Globus pallidus (tissue), 1 donor: ENCODE measurements at regions not wholly inside any gene's neighbourhood (a gene's known extent, or its start where the extent isn't known, plus 50 kb on each side); places are given as distances from the start of the nearest gene placed in this dataset.
"Not testable (repeated sequence)": the region's sequence is repeated elsewhere in the genome, so short reads cannot be mapped to it uniquely, and the experiment has no call there.

Experiments used
- DNase-seq: peaks from one replicate; pipeline ENCODE4 v3.0.0-alpha.2; 2015; ENCODE audit warnings: low spot score

DNA sequence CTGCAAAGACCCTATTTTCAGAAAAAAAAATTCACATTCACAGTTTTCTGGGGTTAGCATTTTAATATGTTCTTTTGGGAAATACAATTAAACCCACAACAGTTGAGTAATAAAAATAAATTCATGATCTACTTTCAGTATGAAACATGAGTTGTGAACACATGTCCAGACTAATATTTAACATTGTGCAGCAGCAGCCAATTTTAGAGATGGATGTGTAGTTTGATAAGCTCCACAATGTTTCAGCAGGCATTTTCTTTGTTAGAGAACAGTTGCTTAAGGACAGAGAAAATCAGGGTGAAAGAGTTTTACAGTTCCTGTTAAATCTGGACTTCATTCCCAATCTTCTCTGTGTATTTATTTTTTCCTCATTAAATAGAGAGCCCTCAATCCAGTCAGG is 519.5 kb downstream of the PIK3C3 start:
- DNase-seq: no peak

DNA sequence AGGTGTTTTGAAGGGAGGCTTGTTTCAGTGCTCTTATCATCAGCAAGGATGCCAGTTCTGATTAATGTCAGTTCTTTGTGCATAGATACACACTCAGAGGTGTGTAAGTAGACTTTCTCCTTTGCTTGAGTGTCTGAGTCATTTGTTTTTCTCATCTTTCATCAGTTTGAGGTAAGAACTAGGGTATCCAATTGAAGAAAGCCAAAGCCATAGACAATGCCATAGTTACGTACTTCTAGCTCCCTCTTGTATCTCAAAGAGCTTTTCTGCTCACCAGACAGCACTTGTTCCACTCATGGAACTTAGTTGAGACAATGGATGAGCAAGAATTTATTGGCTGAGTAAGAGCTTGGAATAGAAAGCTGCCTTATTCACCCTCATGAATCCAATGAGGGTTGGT is 520.1 kb downstream of the PIK3C3 start:
- peak; percentile 2 for DNase-seq

DNA sequence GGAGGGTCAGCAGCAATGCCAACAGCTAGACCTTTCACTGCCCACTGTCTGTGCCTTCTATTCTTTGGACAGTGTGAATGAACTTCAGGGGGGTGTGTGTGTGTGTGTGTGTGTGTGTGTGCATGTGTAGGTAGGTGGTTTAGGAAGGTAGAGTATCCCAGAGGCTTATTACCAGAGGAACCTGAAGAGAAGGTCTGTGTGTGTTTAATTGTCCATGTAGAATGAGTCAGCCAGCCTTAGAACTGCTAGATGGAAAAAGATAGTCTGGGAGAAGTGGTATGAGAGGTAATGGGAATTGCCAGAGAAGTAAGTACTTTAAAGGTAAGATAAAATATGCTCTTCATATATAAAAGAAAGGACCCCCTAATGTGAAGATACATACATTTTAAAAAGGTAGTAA is 522.2 kb downstream of the PIK3C3 start:
- DNase-seq: no peak

DNA sequence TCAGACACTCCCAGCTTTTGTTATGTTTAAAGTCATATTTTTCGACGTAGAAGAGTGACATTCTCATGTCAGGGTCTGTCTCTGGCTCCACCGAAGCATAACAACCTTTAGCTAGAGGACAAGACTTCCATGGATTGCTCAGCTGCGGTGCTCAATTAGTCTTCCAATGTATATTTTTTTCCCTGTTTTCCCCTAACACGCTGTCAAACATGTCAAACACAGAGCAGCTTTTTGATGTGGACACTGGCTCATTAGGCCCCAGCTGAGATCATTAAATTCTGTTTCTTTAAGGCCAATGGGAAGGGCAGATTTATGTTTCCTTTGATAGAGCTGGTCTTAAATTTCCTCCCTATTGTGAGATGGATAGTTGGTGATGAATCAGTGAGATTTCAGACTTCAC is 525.4 kb downstream of the PIK3C3 start:
- DNase-seq: no peak

DNA sequence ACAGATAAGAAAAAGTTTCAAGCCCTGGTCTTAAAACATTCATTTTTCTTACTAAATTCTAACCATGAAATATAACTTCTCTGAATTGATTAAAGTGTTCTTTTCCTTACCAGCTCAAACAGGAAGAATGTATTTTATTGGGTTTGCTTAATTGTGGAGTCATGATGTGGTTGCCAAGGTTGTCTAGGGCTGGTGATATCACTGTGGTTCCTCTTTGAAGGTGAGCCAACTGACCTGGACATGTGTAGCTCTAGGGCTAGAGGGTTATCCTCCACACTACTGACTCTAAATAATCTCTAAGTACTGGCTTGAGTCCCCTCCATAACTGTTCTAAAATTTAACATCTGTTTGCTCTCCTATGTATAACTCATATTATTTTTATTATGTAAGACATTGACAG is 529.6 kb downstream of the PIK3C3 start:
- DNase-seq: no peak

DNA sequence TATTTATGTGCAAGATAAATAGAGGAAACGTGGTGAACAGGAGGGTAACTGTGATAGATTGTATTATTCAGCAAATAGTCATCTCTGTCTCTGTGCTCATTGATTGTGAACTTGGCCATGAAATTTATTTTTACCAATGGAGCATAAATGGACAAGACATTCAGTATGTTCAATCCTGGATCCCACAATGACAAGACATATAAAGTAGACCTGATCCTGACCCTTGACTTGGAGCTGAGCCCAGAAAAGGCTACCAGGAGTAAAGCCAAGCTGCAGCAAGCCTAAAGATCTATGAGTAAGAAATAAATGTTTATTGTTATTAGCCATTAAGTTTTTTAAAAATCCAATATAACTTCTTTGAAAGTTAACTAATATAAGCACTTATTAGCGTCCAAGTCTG is 531.2 kb downstream of the PIK3C3 start:
- no peak for DNase-seq

DNA sequence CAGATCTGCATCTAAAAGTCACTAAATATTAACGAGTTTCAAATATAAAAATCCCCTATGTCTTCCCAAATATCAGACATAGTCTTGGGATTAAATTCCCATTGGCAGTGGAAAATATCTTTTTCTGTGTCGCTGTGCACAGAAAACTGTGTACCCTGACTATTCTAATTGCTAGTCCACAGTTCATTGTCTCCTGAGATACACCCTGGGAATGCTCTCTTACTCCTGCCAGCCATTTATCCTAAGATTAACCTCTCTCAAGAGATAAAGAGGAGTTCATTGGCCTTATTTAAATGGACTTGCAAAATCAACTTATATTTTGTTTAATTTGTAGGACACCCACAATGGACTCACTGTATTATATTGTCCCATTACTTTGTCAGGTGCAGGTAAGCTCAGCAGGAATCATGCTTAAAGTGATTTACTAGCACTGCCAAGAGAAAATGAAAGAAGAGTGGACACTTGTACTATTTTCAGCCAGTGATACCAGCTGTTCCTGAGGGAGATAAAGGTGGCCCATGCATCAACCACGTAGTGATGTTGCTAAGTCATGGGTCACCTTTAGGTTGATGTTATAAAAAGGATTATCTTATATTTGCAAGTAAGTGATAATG is 553.8 kb downstream of the PIK3C3 start:
- DNase-seq: no peak

DNA sequence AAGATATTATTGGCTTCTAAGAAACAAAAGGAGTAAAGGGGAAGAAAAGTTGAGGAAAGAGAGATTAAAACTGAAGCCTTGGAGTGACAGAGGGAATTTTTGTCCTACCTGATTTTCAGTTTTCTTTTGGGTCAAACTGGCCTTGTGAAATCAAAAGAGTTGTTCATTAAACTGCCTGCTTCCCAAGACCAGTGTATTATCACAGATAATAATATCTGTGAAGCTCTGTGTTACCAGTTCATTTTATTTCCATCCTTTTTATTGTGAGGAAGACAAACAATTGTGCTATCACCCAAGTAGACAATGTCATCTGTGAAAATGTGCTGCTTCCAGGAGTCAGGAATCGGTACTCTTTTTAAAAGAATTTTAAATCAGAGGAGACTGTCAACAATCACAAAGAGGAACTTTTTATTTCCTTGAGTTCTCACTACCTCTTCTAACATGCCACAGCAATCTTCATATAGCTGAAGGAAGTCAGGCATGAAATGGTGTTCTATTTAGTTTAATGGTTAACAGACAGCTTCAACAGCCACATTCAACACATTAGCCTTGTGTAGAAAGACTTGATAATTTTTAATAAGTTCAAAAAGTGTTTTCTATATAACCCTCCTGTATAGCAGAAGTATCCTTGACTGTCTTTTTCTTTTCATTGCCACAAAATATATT is 554.8 kb downstream of the PIK3C3 start:
- no peak for DNase-seq

DNA sequence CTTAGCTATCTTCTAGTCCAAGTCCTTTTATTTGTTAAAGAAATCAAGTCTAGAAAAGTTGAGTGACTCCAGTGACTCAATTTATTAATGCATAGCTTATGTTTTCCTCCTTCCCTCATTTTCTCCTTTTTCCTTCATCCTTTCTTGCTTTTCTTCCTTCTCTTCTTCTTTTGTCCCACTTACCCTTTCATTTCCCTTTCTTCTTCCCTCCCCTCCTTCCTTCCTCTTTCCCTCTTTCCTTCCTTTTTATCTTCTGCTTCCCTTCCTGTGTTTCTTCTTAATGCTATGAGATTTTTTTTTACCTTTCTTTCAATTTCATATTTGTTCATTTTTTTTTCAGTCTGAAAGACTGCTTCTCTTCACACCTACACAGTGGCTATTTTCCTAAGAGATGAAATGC is 555.5 kb downstream of the PIK3C3 start:
- no peak for DNase-seq

DNA sequence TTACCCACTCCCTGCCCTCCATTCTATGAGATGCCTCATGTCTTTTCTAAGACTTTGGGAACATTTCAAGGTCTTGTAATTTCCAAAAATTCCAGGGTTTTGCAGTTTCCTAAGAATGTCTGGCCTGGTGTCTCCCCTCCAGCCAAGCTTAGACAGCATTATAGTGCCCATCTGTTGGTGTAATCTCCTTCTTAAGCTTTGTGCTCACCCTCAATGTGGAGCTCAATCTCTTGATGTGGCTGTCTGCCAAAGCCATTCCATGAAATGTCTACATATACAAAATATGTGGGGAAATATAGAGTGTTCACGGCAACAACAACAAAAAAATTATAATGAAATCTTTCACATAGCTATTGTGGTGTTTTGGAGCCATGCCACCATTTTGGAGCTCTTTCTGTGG is 558.4 kb downstream of the PIK3C3 start:
- no peak for DNase-seq

DNA sequence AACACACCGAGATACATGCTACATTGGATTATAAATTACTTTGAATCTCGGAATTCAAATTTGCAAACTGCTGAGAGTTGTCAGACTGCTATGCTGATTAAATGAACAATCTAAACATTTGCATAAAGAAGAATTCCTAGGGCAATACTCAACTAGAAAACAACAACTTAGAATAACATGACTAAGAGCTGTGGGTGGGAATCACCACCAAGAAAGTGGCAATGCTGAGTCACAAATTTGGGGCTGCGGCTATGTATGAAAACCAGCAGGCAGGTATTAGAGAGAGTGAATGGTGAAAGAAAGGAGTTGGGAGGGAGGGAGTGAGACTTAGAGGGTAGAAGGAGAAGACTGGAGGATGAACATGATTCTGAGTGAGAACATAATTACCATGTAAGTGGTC is 559.5 kb downstream of the PIK3C3 start:
- no peak for DNase-seq

DNA sequence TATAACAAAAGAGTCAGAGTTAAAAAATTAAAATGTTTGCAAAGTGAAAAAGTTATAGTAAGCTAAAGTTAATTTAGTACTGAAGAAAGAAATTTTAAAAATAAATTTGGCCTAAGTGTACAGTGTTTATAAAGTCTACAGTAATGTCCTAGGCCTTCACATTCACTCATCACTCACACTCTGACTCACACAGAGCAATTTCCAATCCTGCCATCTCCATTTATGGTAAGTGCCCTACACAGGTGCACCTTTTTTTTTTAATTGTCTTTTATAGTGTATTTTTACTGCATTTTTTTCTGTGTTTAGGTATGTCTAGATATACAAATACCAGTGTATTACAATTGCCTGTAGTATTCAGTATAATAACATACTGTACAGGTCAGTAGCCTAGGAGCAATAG is 562.9 kb downstream of the PIK3C3 start:
- no peak for DNase-seq

DNA sequence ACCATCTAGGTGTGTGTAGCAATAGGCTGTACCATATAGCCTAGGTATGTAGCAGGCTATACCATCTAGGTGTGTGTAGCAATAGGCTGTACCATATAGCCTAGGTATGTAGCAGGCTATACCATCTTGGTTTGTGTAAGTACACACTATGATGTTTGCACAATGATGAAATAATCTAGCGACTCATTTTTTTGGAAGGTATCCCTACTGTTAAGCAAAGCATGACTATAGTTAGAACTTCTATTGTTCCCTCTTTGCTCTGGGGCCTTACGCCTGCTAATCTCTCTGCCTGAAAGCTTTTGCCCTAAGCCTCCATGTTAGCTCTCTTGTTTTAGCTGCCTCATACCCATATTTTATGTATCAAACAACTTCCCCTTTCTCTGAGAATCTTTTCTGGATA is 563.3 kb downstream of the PIK3C3 start:
- DNase-seq: not testable (repeated sequence)

DNA sequence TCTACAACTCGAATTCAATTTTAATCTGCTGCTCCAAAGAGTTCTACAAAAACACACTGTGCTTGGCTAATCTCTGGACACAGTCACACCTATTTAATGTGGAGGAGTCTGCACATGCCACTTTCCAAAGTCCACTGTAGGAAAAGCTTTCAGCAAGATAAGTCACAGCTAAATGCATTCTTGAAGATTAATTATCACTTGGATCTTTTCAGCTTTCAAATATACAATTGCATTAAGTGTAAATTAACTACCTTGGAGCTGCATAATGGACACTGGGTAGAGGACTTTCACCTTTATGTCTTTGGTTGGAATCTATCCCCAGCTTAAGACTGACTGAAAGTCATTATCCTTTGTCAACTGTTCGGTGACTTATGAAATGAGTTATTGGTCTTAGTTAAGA is 565.1 kb downstream of the PIK3C3 start:
- no peak for DNase-seq

DNA sequence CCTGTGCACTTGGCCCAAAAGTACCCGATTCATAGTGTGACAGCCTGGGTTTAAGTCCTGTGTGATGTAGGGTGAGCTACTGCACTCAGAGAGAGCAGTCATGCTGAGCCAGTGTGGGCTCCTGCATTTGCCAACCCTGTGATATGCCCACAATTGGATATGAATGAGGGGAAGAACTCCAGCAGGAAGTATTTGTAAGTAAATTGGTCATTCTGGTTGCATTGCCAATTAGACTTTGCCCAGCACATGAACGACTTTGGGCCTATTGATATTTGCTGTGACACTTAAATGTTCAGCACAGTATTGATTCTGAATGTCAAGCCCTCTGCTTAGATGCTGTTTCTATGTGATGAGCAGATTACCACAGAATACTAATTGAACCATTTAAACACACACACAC is 570.9 kb downstream of the PIK3C3 start:
- DNase-seq: peak; percentile 4

DNA sequence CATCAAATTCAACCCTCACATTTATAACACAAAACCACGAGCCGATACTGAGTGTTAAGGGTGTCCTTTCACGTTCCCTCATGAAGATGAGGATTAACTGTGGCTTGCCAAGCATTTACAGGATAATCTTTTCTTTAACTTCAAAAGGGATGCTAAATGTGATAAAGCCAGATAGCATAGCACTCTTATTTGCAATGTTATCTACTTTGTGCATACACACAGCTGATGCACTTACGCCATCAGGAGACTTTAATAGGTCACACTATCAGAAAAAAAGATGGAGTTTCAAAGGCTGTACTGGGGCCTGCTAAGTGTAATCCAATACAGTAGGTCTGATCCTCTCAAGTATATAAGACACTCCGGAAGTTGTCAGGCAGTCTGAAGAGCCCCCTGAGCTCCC is 572.7 kb downstream of the PIK3C3 start:
- no peak for DNase-seq

DNA sequence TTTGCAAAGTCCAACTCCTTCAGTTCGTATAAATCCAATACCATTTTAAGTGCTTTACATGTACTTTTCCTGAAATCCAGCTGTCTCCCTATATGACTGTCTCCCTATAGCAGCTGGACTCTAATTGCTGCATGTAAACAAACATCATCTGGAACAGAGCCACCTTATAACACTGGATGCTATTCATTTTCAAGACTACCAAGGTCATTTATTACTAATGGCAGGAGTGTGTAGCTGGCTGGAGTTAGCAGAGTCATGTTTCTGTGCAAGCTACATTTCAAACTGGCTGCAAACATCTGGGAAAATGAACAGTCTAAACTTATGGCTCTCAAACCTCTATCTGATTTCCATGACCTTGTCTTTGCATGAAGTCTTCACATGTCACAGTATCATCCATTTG is 575.2 kb downstream of the PIK3C3 start:
- DNase-seq: no peak

DNA sequence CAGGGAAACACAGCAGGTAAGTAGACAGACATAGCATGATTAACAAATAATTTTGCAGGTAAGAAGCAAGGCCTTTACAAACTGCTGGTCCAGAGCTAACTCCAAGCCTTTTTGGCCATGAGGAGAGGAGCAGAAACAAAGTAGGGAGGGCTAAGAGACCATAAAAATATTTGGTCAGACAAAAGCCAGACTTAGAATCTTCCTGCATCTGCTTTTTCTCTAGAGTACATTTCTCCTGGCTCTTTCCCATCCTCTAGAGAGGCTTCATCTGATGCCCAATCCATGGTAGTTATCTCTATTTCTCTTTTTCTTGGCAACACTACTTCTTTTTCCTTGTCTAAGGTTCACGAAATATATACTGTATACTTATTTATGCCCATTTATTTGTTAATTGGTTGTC is 577.1 kb downstream of the PIK3C3 start:
- DNase-seq: no peak

DNA sequence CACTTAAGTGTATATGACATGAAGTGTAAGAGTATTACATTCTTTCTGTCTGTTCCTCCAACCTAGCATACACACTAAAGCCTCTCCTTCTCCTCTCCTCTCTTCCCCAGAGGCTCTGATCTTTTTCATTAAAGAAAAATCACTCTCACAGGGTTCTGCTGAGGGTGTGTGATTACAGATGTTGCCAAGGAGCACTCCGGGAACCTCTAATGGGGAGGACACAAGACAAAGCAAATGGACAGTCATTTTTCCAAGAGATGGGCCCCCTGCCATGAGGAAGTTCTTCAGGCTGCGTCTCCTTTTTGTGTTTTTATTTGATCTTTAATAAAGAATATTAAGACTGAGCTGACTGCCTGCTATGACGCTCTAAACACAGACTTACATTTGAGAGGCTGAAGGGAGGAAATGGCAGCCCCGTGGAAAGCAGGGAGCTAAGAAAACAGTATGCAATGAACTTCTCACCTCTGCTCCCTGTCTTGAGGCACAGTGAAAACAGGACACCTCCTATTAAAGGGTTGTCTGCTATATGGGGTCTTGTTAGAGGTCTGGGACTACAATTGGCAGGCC is 578.1 kb downstream of the PIK3C3 start:
- no peak for DNase-seq

DNA sequence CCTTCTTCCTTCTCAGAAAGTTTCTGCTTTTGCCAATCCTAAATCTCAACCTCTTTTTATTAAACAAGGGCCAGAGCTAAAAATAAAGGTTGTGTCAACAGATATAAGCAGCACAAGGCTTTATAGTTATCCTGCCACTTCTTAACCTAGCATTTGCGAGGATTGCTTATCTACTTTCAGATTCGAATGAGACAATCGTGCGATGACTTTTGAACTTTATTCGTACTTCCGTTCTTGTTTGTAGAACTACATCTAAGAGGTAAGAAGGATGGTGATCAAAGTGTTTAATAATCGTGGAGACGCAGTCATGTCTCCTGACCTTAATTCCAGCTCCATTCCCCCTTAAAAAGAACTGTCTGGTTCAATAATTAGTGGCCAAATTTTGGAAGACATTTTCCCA is 578.6 kb downstream of the PIK3C3 start:
- DNase-seq: no peak

DNA sequence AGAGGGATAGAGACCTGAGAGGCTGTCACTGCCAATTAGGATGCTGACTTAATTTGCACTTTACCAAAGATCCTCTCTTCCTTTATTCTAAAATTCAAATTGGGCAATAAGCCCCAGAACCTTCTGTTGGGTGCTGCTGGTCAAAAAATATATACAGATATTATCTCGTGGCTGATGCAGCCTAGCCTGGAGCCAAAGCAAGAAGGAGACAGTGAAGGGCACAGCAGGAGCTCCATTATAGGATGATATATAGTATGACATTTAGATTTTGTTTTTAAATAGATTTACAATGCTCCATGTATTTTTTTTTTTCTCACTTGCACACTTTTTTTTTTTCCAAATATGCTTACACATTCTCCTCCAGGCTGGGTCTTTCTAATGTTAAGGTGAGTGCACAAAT is 579.3 kb downstream of the PIK3C3 start:
- no peak for DNase-seq

DNA sequence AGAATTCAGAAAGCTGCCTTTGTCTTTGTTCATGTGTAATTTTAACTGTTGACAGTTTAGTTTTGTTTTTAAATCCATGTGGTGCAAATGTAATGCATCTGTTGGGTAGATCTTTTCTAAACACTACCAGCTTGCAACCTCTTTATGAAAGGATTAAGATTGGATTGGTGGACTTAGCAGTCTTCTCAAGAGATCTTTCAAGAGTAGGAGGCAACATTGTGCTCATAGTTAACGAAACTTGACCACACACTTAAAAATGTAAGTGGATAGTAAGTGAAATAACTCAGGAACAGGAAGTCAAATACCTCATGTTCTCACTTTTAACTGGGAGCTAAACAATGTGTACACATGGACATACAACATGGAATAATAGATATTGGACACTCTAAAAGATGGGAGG is 579.0 kb downstream of the RIT2 start:
- DNase-seq: no peak

DNA sequence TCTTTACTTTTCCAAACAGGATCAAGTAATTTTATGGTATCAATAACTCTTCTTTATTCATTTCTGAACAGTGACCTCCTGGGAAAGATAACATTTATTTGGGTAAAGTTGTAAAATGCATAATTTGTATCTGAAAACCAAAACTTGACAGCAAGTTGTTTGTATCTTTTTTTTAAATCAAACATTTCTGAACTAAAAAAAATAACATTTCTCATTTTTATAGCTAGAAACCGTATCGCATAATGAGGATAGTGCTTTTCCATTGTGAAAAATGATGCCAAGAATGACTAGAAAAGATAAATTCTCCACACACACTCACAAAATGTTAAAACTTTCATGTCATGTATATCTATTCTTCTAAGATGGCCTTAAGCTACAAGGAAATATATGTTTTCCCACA is 578.2 kb downstream of the RIT2 start:
- no peak for DNase-seq

DNA sequence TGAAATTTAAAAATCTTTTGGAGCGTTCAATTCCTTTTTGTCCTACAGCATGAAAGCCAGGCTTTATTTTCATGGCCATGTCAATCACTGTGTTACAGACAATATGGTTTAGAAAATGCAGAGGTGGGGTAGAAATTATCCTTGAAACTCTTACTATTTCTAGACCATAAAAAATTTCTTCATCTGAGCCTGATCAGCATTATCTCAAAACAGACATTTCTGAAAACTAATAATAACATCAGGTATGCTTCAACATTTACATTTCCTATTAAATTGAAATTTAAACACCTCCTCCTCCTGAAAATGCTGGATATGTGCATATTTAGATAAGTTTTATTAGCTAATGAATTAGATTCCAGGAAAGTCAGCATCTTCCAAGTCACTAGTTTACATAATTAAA is 570.6 kb downstream of the RIT2 start:
- no peak for DNase-seq
